ENCODE measurements at regions not wholly inside any gene's neighbourhood (a gene's known extent, or its start where the extent isn't known, plus 50 kb on each side); places are given as distances from the start of the nearest gene placed in this dataset.

DNA sequence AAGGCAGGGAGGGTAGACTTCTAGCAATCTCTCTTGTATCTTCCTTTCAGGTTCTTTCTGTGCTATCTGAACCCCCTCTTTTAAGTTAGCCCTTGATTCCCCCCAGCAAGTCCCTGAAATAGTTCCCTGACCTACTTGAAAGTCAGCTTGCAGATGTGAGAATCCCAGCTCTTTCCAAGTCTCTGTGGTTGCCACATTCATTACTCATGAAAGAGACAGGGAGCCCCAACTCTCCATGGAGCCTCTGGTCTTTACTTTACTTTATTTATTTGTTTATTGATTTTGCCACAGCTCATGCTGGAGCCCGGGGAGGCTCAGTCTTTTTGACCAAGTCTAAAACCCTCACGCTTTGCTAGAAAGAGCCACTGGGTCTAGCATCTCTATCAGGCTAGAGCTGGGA, 193.6 kb upstream of the FAR2 start:
- Mint-ChIP-seq H3K27ac (ENCODE audit: unreplicated experiment) (no peak overlapping the region), H3K36me3 (ENCODE audit: unreplicated experiment) (no peaks in the 10 kb centered on the region), H3K27me3 (ENCODE audit: unreplicated experiment) (peaks cover 2% of the 10 kb centered on the region), H3K4me1 (ENCODE audit: low read depth, unreplicated experiment) (no peaks in the 10 kb centered on the region), H3K9me3 (ENCODE audit: unreplicated experiment) (peaks cover 4% of the 10 kb centered on the region), H3K4me3 (ENCODE audit: unreplicated experiment) (no peak overlapping the region)
- TF ChIP-seq, protein P1, sequence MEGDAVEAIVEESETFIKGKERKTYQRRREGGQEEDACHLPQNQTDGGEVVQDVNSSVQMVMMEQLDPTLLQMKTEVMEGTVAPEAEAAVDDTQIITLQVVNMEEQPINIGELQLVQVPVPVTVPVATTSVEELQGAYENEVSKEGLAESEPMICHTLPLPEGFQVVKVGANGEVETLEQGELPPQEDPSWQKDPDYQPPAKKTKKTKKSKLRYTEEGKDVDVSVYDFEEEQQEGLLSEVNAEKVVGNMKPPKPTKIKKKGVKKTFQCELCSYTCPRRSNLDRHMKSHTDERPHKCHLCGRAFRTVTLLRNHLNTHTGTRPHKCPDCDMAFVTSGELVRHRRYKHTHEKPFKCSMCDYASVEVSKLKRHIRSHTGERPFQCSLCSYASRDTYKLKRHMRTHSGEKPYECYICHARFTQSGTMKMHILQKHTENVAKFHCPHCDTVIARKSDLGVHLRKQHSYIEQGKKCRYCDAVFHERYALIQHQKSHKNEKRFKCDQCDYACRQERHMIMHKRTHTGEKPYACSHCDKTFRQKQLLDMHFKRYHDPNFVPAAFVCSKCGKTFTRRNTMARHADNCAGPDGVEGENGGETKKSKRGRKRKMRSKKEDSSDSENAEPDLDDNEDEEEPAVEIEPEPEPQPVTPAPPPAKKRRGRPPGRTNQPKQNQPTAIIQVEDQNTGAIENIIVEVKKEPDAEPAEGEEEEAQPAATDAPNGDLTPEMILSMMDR (IDR thresholded peaks at IDR 0.05; ENCODE audit: partially characterized antibody, unreplicated experiment) = no peak
- DNase-seq = no peak

DNA sequence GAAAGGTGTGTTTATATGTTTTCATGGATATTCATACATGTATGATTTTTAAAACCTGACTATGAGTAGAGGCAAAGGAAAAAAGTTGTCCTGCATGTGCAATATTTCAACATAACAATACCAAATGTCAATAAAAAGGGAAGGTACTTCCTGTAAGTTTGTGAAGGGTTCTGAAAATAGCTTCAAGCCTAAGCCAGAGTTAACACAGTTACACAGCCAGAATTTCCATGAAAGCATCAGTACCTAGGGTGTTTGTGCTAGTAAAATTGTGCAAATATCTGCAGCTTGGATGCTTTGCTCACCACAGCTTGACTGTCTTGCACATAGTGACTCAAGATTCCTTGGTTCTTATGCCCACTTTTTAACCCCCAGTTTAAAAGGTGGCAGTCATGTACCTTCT, 193.1 kb upstream of the FAR2 start:
- Mint-ChIP-seq H3K27me3 (ENCODE audit: unreplicated experiment) (peaks cover 2% of the 10 kb centered on the region), H3K4me3 (ENCODE audit: unreplicated experiment) (no peak overlapping the region), H3K4me1 (ENCODE audit: low read depth, unreplicated experiment) (no peaks in the 10 kb centered on the region), H3K27ac (ENCODE audit: unreplicated experiment) (no peak overlapping the region), H3K36me3 (ENCODE audit: unreplicated experiment) (no peaks in the 10 kb centered on the region), H3K9me3 (ENCODE audit: unreplicated experiment) (peaks cover 4% of the 10 kb centered on the region)
- no peak for DNase-seq
- TF ChIP-seq, protein P1 (IDR thresholded peaks at IDR 0.05; ENCODE audit: partially characterized antibody, unreplicated experiment) = no peak

GRCh38 chr12:28958553-28959195, 190.4 kb upstream of the FAR2 start:
- no peak overlapping the region for H3K4me3 Mint-ChIP-seq (ENCODE audit: unreplicated experiment)
- TF ChIP-seq, protein P1 (IDR thresholded peaks at IDR 0.05; ENCODE audit: partially characterized antibody, unreplicated experiment) = no peak
- no peaks in the 10 kb centered on the region for H3K36me3 Mint-ChIP-seq (ENCODE audit: unreplicated experiment)
- no peak overlapping the region for H3K27ac Mint-ChIP-seq (ENCODE audit: unreplicated experiment)
- no peaks in the 10 kb centered on the region for H3K4me1 Mint-ChIP-seq (ENCODE audit: low read depth, unreplicated experiment)
- H3K27me3 Mint-ChIP-seq (ENCODE audit: unreplicated experiment) = peaks cover 2% of the 10 kb centered on the region
- peaks cover 4% of the 10 kb centered on the region for H3K9me3 Mint-ChIP-seq (ENCODE audit: unreplicated experiment)
- DNase-seq = no peak

GRCh38 chr12:28961948-28962384, 187.1 kb upstream of the FAR2 start:
- Mint-ChIP-seq H3K36me3 (ENCODE audit: unreplicated experiment) (no peaks in the 10 kb centered on the region), H3K9me3 (ENCODE audit: unreplicated experiment) (peaks cover 4% of the 10 kb centered on the region), H3K4me3 (ENCODE audit: unreplicated experiment) (no peak overlapping the region), H3K27ac (ENCODE audit: unreplicated experiment) (no peak overlapping the region), H3K4me1 (ENCODE audit: low read depth, unreplicated experiment) (no peaks in the 10 kb centered on the region), H3K27me3 (ENCODE audit: unreplicated experiment) (peaks cover 2% of the 10 kb centered on the region)
- TF ChIP-seq, protein P1 (IDR thresholded peaks at IDR 0.05; ENCODE audit: partially characterized antibody, unreplicated experiment) = no peak
- DNase-seq = no peak

- H3K27ac Mint-ChIP-seq (ENCODE audit: unreplicated experiment) = no peak overlapping the region
- TF ChIP-seq, protein P1 (IDR thresholded peaks at IDR 0.05; ENCODE audit: partially characterized antibody, unreplicated experiment) = no peak
- peaks cover 2% of the 10 kb centered on the region for H3K27me3 Mint-ChIP-seq (ENCODE audit: unreplicated experiment)
- no peaks in the 10 kb centered on the region for H3K4me1 Mint-ChIP-seq (ENCODE audit: low read depth, unreplicated experiment)
- H3K4me3 Mint-ChIP-seq (ENCODE audit: unreplicated experiment) = no peak overlapping the region
- H3K9me3 Mint-ChIP-seq (ENCODE audit: unreplicated experiment) = peaks cover 4% of the 10 kb centered on the region
- H3K36me3 Mint-ChIP-seq (ENCODE audit: unreplicated experiment) = no peaks in the 10 kb centered on the region
- no peak for DNase-seq
These were observed 185.5 kb upstream of the FAR2 start for GRCh38 chr12:28963554-28963953.

Measured in glutamatergic neuron (in vitro differentiated cells).